ENCODE measurements at regions not wholly inside any gene's neighbourhood (a gene's known extent, or its start where the extent isn't known, plus 50 kb on each side); places are given as distances from the start of the nearest gene placed in this dataset.
A peak's percentile ranks its signal among the peaks of the same experiment; 100 is the strongest.

GRCh38 chr4:152220201-152220666 lies 315.7 kb downstream of the FBXW7 start:
- H3K27me3 Mint-ChIP-seq: no peaks in the 10 kb centered on the region
- DNase-seq: peak in 1 of 2 donors; percentile 41
- peak; percentile 82 for ATAC-seq
- H3K4me3 Mint-ChIP-seq: no peak overlapping the region
- no peak overlapping the region for H3K27ac Mint-ChIP-seq
- peaks cover 0 to 7% of the 10 kb centered on the region in 2 donors for H3K9me3 Mint-ChIP-seq
- H3K4me1 Mint-ChIP-seq: no peaks in the 10 kb centered on the region

- Mint-ChIP-seq H3K27me3 (no peaks in the 10 kb centered on the region), H3K27ac (no peak overlapping the region), H3K4me3 (no peak overlapping the region), H3K4me1 (no peaks in the 10 kb centered on the region), H3K9me3 (peaks cover 5 to 14% of the 10 kb centered on the region in 2 donors)
- ATAC-seq: no peak
- DNase-seq: no peak
Measured at GRCh38 chr4:152218576-152218975, 317.3 kb downstream of the FBXW7 start.

GRCh38 chr4:152217896-152218295 lies 318.0 kb downstream of the FBXW7 start:
- no peak for DNase-seq
- H3K27ac Mint-ChIP-seq: no peak overlapping the region
- no peaks in the 10 kb centered on the region for H3K27me3 Mint-ChIP-seq
- no peak for ATAC-seq
- no peaks in the 10 kb centered on the region for H3K4me1 Mint-ChIP-seq
- H3K4me3 Mint-ChIP-seq: no peak overlapping the region
- peaks cover 11 to 20% of the 10 kb centered on the region in 2 donors for H3K9me3 Mint-ChIP-seq

GRCh38 chr4:152211936-152212653 lies 323.8 kb downstream of the FBXW7 start:
- H3K4me1 Mint-ChIP-seq: no peaks in the 10 kb centered on the region
- H3K27ac Mint-ChIP-seq: peak overlapping the region in 1 of 2 donors; percentile 53
- ATAC-seq: no peak
- peaks cover 11 to 20% of the 10 kb centered on the region in 2 donors for H3K9me3 Mint-ChIP-seq
- no peak overlapping the region for H3K4me3 Mint-ChIP-seq
- no peaks in the 10 kb centered on the region for H3K27me3 Mint-ChIP-seq
- no peak for DNase-seq

- Mint-ChIP-seq H3K4me3 (no peak overlapping the region), H3K27me3 (no peaks in the 10 kb centered on the region), H3K9me3 (peaks cover 10 to 11% of the 10 kb centered on the region in 2 donors), H3K27ac (no peak overlapping the region), H3K4me1 (no peaks in the 10 kb centered on the region)
- DNase-seq (no peak), ATAC-seq (no peak)
Measured at GRCh38 chr4:152209772-152210493, 326.0 kb downstream of the FBXW7 start.

GRCh38 chr4:152207378-152207720 lies 328.5 kb downstream of the FBXW7 start:
- Mint-ChIP-seq H3K27ac (no peak overlapping the region), H3K27me3 (no peaks in the 10 kb centered on the region), H3K9me3 (no peaks in the 10 kb centered on the region), H3K4me1 (no peaks in the 10 kb centered on the region), H3K4me3 (no peak overlapping the region)
- ATAC-seq: no peak
- no peak for DNase-seq

- Mint-ChIP-seq H3K4me3 (no peak overlapping the region), H3K9me3 (no peaks in the 10 kb centered on the region), H3K27me3 (no peaks in the 10 kb centered on the region), H3K4me1 (no peaks in the 10 kb centered on the region), H3K27ac (no peak overlapping the region)
- no peak for ATAC-seq
- DNase-seq: no peak
Measured at GRCh38 chr4:152206646-152207377, 329.1 kb downstream of the FBXW7 start.

GRCh38 chr4:152206185-152206584 lies 329.7 kb downstream of the FBXW7 start:
- Mint-ChIP-seq H3K27me3 (no peaks in the 10 kb centered on the region), H3K4me3 (no peak overlapping the region)
- ATAC-seq: no peak

GRCh38 chr4:152202415-152202814 lies 333.5 kb downstream of the FBXW7 start:
- H3K4me1 Mint-ChIP-seq: no peaks in the 10 kb centered on the region
- H3K27ac Mint-ChIP-seq: peak overlapping the region in 1 of 2 donors; percentile 38
- H3K4me3 Mint-ChIP-seq: no peak overlapping the region
- no peak for ATAC-seq
- no peaks in the 10 kb centered on the region for H3K27me3 Mint-ChIP-seq
- no peaks in the 10 kb centered on the region for H3K9me3 Mint-ChIP-seq
- no peak for DNase-seq

More at GRCh38 chr4:152206185-152206584, 329.7 kb downstream of the FBXW7 start:
- no peaks in the 10 kb centered on the region for H3K4me1 Mint-ChIP-seq
- H3K9me3 Mint-ChIP-seq: no peaks in the 10 kb centered on the region
- DNase-seq: no peak
- no peak overlapping the region for H3K27ac Mint-ChIP-seq

- no peak for ATAC-seq
- Mint-ChIP-seq H3K27me3 (no peaks in the 10 kb centered on the region), H3K9me3 (no peaks in the 10 kb centered on the region)
Measured at GRCh38 chr4:152200511-152201333, 335.2 kb downstream of the FBXW7 start.

GRCh38 chr4:152197211-152197610 lies 338.7 kb downstream of the FBXW7 start:
- Mint-ChIP-seq H3K4me3 (no peak overlapping the region), H3K4me1 (no peaks in the 10 kb centered on the region), H3K27ac (no peak overlapping the region), H3K27me3 (no peaks in the 10 kb centered on the region), H3K9me3 (peaks cover 0 to 7% of the 10 kb centered on the region in 2 donors)
- ATAC-seq: no peak
- no peak for DNase-seq

More at GRCh38 chr4:152200511-152201333, 335.2 kb downstream of the FBXW7 start:
- DNase-seq: no peak
- Mint-ChIP-seq H3K27ac (peak overlapping the region in 1 of 2 donors; percentile 25), H3K4me3 (no peak overlapping the region), H3K4me1 (no peaks in the 10 kb centered on the region)

GRCh38 chr4:152195888-152196287 lies 340.0 kb downstream of the FBXW7 start:
- DNase-seq (no peak), ATAC-seq (no peak)
- H3K4me1 Mint-ChIP-seq: no peaks in the 10 kb centered on the region
- H3K27ac Mint-ChIP-seq: no peak overlapping the region
- H3K4me3 Mint-ChIP-seq: no peak overlapping the region
- H3K9me3 Mint-ChIP-seq: peaks cover 0 to 7% of the 10 kb centered on the region in 2 donors
- H3K27me3 Mint-ChIP-seq: no peaks in the 10 kb centered on the region

GRCh38 chr4:152193059-152193458 lies 342.8 kb downstream of the FBXW7 start:
- no peak for DNase-seq

GRCh38 chr4:152190907-152191306 lies 345.0 kb downstream of the FBXW7 start:
- Mint-ChIP-seq H3K4me1 (peaks cover 14% of the 10 kb centered on the region), H3K27ac (no peak overlapping the region), H3K9me3 (peaks cover 0 to 7% of the 10 kb centered on the region in 2 donors), H3K27me3 (no peaks in the 10 kb centered on the region), H3K4me3 (no peak overlapping the region)
- ATAC-seq (no peak), DNase-seq (no peak)

More at GRCh38 chr4:152193059-152193458, 342.8 kb downstream of the FBXW7 start:
- Mint-ChIP-seq H3K9me3 (peaks cover 0 to 7% of the 10 kb centered on the region in 2 donors), H3K4me3 (no peak overlapping the region), H3K27ac (peak overlapping the region in 1 of 2 donors; percentile 71), H3K27me3 (no peaks in the 10 kb centered on the region), H3K4me1 (peaks cover 14% of the 10 kb centered on the region)
- no peak for ATAC-seq

Measured in stimulated activated naive CD8-positive, alpha-beta T cell treated with anti-CD3 and anti-CD28 coated beads, Interleukin-15, amount 100 ng/mL, for 72 hours (primary cell).